NCI-H748 (cell line): ENCODE measurements at regions not wholly inside any gene's neighbourhood (a gene's known extent, or its start where the extent isn't known, plus 50 kb on each side); places are given as distances from the start of the nearest gene placed in this dataset.

Experiments used
- DNase-seq: peaks from one replicate; lab custom pipeline; 2025; ENCODE audit not compliant: unreplicated experiment; lab: John Stamatoyannopoulos, UW

DNA sequence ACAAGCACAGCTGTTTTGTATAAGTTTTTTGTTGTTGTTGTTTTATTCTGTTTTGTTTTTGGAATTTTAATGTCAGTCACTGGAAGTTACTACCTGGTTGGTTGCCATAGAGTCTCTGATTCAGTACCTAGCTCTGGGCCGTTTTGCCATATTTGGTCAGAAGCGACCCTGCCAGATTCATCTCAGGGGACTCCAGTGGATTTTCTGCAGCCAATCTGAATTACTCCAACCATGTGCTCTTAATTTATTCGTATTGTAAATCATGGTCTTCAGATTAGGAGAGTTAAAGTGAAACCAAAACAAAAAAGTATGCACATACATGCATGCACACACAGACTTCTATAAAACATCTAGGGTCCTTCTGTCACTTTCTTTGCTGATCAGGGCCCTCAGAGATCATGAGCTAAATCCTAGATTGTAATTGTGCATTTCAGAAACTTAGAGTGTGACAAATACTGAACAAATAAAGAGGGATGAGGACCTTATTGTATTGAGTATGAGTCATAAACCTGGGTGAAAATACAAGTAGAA, 317.4 kb upstream of the UBE2E3 start:
- no peak for DNase-seq

DNA sequence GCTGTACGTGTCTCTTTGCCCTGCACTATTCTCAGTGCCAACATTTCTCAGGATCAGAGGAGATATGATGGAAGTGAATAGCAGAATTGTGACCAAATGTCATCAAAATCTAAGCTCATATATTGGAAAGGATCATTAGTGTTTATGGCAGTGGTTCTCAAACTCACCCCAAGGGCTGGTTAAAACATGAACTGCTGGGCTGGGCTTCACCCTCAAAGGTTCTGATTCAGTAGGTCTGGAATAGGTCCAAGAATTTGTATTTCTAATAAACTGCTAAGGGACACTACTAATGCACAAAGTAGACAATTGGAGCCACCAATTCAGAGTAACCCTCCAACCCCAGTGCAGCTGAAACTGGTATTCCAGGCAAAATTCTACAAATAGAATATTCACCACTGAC, 317.9 kb upstream of the UBE2E3 start:
- no peak for DNase-seq

DNA sequence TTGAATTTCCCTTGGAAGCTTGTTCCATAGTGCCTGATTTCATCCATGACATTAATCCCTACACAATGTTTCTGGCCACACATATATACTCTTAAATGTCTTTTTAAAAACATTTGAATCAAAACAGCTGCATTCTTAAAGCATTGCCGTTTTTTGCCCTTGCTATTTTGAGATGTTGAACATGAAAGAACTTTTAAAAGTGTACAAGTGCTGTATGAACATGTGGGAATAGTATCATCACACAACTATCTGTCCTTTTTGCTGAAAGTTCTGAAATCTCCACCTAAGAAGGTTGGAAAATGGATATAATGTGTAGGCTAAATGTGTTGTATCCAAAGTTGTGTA, 318.7 kb upstream of the UBE2E3 start:
- no peak for DNase-seq

DNA sequence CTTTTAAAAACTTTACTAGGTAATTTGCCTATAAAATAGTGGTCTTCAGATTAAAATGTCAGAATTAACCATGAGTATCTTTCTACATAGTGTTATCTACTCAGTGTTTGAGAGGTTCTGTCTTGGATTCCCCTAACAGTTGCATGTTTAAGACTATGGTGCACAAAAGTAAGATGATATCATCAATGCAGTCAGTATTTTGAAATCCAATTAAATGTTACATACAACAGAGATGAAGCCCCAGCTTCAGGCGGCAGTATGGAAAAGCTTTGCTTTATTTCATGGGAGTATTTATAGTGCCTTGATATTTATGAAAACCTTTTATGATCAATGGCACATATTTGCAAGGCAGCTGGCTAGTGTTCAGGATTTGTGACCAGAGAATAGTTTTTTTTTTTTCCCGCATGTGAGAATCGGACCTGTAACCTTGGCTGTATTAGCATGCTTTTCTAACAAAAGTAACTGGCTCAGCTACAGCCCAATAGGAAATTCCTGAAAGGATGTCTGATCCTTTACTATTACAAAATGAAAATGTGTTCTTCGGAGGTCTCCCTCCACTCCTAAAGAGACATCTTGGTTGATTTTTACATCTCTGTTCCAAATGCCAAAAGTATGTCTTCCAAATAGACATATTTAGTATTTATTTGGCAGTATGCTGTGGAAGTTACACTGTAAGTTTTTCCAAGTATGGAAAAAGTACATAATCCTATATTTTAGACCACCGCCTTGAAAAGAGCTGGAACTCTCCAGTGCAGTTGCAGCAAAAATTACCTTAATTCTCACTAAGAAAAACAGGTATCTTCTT, 319.3 kb upstream of the UBE2E3 start:
- DNase-seq = no peak

- DNase-seq = peak; percentile 23
Observed at GRCh38 chr2:180660207-180660606, 320.2 kb upstream of the UBE2E3 start.

- no peak for DNase-seq
Observed at GRCh38 chr2:180657054-180657453, 323.4 kb upstream of the UBE2E3 start.

- no peak for DNase-seq
Observed at GRCh38 chr2:180656455-180656847, 324.0 kb upstream of the UBE2E3 start.

DNA sequence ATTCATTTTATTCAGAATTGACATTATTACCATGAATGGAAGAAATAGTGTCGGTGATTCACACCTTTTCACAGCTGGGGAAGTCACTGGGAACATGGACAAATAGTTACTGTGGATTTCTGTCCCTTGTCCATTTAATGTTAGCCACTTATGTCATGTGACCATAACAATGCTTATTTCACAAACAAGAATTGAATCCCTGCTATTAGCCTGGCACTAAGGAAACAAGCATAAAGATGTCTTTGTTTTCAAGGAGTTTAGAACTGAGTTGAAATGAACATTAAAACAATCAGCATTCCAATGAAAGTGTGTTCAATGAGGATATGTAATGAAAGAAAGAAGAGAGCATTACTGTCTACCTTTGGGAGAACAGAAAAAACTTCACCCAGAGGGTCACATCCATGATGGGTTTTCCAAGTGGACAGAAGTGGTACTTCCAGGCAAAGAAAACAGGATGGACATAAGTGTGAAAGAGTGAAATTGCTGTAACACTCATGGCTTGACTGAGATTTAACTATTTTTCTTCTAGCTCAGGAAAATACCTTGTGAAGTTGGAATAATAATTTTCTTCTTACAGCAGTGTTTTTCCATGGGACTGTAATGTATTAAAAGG, 324.5 kb upstream of the UBE2E3 start:
- no peak for DNase-seq

DNA sequence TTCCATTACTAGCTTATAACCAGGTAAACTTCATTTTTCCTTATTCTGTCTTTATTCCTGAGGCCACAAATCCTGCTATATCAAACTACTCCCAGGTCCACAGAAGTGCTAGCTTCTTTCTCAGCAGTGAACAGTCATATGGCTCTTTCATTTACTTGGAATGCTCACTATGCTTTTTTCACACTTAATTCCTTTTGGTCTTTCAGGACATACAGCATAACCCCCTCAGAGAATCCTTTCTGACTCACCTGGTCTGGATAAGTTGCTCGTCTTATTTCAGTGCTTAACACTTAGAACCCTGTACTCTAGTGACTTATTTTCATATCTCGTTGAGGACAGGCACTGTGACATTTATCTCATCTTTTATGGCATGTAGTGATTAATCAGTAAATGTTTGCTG, 325.0 kb upstream of the UBE2E3 start:
- DNase-seq = no peak

DNA sequence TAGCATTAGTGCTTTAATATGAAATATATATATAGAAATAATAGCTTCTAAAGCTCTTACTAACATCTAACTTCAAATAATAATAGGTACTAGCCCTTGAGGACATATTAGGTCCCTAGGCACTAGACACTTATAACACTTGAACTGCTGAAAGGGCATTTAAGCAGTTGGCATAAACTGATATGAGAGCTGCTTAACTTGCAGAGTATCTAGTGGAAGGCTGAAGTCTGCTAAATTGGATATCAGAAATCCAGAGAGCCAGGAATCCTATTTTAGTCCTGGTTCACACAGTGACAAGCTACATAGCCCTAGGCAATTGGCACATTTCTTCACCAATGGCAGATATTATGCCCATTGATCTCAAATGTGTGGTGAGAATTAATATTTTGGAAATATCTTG, 326.9 kb upstream of the UBE2E3 start:
- no peak for DNase-seq

DNA sequence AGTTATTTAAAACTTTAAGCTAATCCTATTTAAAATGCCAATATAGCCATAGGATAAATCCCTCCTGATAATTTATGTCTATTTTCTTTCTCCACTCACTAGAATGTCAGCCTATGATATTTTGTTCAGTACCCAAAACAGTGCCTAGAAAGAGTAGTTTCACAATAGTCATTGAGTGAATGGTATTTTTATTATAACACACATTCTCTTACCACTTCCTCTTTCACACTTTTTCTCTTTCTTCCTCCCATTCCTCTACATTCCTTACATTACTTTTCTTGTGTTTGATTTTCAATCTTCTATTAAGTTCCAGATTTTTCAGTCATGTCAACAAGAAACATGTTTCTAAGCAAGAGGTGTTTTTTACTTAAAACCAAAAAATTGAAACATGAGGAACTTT, 327.6 kb upstream of the UBE2E3 start:
- no peak for DNase-seq

DNA sequence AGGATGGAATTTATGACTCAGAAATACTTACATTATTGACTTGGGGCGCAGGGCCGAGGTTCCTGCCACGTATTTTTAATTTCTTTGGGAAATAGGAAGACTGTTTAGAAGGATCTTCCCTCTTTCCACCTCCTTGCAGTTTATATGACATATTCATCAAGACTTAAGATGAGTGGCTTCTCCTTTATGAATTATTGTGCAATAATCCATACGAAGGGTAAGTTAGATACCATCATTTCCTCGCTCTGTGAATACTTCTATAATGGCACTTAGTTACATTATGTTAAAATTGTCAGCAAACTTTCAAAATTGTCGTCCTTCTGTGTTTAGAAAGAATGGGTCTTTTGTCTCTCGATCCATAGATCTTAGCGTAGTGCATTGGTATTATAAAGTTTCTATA, 328.8 kb upstream of the UBE2E3 start:
- no peak for DNase-seq

GRCh38 chr2:180647621-180648020, 332.8 kb upstream of the UBE2E3 start:
- DNase-seq = no peak

- DNase-seq = no peak
Observed at GRCh38 chr2:180647221-180647620, 333.2 kb upstream of the UBE2E3 start.

DNA sequence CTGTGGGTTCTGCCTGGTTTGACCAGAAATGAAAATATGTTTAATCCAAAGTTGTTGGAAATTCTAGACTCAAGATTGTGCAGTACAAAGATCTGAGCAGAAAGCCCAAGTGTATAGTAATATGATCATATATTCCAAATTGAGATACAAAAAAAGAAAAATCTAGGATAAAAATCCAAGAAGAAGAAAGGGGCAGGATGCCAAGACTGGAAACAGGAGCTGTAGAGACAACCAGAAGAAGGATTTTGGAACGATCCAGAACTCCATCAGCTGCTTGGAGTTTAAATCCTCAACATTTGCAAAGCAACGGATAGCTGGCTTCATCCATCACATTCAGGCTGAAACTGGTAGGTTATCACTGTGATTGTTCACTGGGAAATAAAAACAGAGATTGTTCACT, 333.6 kb upstream of the UBE2E3 start:
- no peak for DNase-seq

GRCh38 chr2:180644709-180645108, 335.7 kb upstream of the UBE2E3 start:
- DNase-seq = no peak

GRCh38 chr2:180630756-180631155, 349.6 kb upstream of the UBE2E3 start:
- DNase-seq = no peak

GRCh38 chr2:180625006-180625844, 355.2 kb upstream of the UBE2E3 start:
- no peak for DNase-seq

- peak; percentile 19 for DNase-seq
Observed at GRCh38 chr2:180621941-180622918, 358.2 kb upstream of the UBE2E3 start.

DNA sequence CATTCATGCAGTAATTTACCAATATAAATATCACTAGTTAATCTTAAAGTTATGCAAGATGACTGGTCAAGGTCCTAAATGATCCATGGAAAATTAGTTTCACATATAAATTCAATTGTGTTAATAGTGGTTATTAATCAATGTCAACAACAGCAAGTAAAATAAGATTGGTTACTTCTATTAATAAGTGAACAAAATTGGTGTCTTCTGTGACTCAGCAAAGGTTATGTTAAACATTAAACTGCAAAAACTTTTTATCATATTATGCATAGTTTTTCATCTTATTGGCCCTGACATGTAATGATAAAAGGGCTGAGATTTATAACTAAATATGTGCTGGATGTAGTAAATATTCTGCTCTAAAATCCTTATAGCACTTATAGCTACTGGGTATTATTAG, 359.0 kb upstream of the UBE2E3 start:
- no peak for DNase-seq

GRCh38 chr2:180618570-180618969, 361.8 kb upstream of the UBE2E3 start:
- no peak for DNase-seq
